ENCODE measurements at regions not wholly inside any gene's neighbourhood (a gene's known extent, or its start where the extent isn't known, plus 50 kb on each side); places are given as distances from the start of the nearest gene placed in this dataset.
"Not testable (repeated sequence)": the region's sequence is repeated elsewhere in the genome, so short reads cannot be mapped to it uniquely, and the experiment has no call there.

DNA sequence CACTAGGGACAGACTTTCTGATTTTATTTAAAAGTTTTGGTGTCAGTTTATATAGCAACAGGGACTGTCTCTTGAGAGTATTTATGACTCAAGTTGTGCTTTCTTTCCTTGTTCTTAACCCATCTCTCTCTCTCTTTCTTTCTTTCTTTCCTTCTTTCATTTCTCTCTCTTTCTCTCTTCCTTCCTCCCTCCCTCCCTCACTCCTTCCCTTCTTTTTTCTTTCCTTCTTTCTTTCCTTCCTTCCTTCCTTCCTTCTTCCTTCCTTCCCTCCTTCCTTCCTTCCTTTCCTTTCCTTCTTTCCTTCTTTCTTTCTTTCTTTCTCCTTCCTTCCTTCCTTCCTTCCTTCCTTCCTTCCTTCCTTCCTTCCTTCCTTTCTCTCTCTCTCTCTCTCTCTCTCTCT lies 77.8 kb upstream of the PODXL start:
- not testable (repeated sequence) for TF ChIP-seq CTCF (IDR thresholded peaks at IDR 0.05; ENCODE audit: low read depth, low read length); EZH2phosphoT487 (IDR thresholded peaks at IDR 0.05; ENCODE audit: low read depth)

Measured in OCI-LY3 (cell line).